Hepatocyte (in vitro differentiated cells): ENCODE measurements at regions not wholly inside any gene's neighbourhood (a gene's known extent, or its start where the extent isn't known, plus 50 kb on each side); places are given as distances from the start of the nearest gene placed in this dataset.

Experiments
- EZH2 ChIP-seq: fragments of 200-600 bp; sonication (generic); IDR thresholded peaks from 2 replicates; pipeline ENCODE4 v1.6.1; 2016; ENCODE audit warnings: antibody characterized with exemption, mild to moderate bottlenecking, borderline replicate concordance
- EZH2phosphoT487 ChIP-seq: fragments of 200-600 bp; sonication (generic); IDR thresholded peaks from one replicate; pipeline ENCODE4 v1.6.1; 2018; ENCODE audit warnings: antibody characterized with exemption, mild to moderate bottlenecking, low read depth, moderate library complexity; ENCODE audit not compliant: unreplicated experiment, severe bottlenecking
- TF ChIP-seq, protein P1 (sequence below): fragments of 200-600 bp; sonication (generic); IDR thresholded peaks from 2 replicates; pipeline ENCODE4 v1.5.1; 2016; ENCODE audit warnings: antibody characterized with exemption, mild to moderate bottlenecking; ENCODE audit not compliant: poor library complexity

DNA sequence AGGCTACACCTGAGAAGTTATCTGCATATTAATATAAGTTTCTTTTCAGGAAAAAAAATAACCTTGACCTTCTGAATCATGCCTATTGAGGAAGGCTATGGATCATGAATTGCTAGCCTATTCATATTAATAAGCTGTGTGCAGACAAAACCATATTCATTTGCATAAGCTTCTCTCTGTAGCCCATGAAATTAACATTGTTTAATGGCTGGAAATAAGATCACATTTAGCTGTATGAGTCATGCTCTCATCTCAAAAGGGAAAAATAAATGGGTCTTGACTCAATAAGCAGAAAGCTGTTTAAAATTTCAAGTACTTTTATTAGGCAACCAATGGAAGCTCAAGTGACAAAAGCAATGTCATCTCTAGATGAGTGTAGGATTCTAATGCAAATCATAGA, 330.0 kb upstream of the DEPDC1 start:
- TF ChIP-seq, protein P1, sequence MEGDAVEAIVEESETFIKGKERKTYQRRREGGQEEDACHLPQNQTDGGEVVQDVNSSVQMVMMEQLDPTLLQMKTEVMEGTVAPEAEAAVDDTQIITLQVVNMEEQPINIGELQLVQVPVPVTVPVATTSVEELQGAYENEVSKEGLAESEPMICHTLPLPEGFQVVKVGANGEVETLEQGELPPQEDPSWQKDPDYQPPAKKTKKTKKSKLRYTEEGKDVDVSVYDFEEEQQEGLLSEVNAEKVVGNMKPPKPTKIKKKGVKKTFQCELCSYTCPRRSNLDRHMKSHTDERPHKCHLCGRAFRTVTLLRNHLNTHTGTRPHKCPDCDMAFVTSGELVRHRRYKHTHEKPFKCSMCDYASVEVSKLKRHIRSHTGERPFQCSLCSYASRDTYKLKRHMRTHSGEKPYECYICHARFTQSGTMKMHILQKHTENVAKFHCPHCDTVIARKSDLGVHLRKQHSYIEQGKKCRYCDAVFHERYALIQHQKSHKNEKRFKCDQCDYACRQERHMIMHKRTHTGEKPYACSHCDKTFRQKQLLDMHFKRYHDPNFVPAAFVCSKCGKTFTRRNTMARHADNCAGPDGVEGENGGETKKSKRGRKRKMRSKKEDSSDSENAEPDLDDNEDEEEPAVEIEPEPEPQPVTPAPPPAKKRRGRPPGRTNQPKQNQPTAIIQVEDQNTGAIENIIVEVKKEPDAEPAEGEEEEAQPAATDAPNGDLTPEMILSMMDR, result no peak
- TF ChIP-seq EZH2phosphoT487 (no peak), EZH2 (no peak)
